HL-60 (cell line): ENCODE measurements at regions not wholly inside any gene's neighbourhood (a gene's known extent, or its start where the extent isn't known, plus 50 kb on each side); places are given as distances from the start of the nearest gene placed in this dataset.

Source experiments
- CTCF ChIP-seq: IDR thresholded peaks from one replicate; pipeline ENCODE4 v1.5.1; 2011; ENCODE audit warnings: low read length, control low read depth, inconsistent platforms; ENCODE audit not compliant: insufficient read depth
- POLR2AphosphoS5 ChIP-seq: IDR thresholded peaks from 2 replicates; pipeline ENCODE4 v1.6.1; 2012; ENCODE audit warnings: low read depth

- no peak for TF ChIP-seq CTCF
- TF ChIP-seq POLR2AphosphoS5, result no peak
These were observed 151.2 kb downstream of the EBLN2 start for GRCh38 chr3:73212683-73213082.
